BJ (cell line): ENCODE measurements at regions not wholly inside any gene's neighbourhood (a gene's known extent, or its start where the extent isn't known, plus 50 kb on each side); places are given as distances from the start of the nearest gene placed in this dataset.

Experiments used
- CTCF ChIA-PET: fragments of 350-600 bp; formaldehyde crosslinking; extraction: SDS; loops from one replicate; lab custom pipeline; 2021; ENCODE audit warnings: antibody characterized with exemption, inconsistent platforms; lab: Yijun Ruan, JAX
- POLR2A ChIA-PET: fragments of 300-600 bp; sonication (Branson Sonifier 250); formaldehyde crosslinking; extraction: SDS; loops from one replicate; lab custom pipeline; 2021; ENCODE audit warnings: antibody characterized with exemption; lab: Charles Lee
- DNase-seq: peaks from one replicate; pipeline ENCODE4 v3.0.0-alpha.2; 2011; ENCODE audit warnings: low read depth
- H3K27me3 ChIP-seq: 2 replicates; pipeline ENCODE4 v1.6.0; 2011; ENCODE audit warnings: low read length; ENCODE audit not compliant: control insufficient read depth, insufficient read depth
- H3K36me3 ChIP-seq: 2 replicates; pipeline ENCODE4 v1.5.1; 2011; ENCODE audit warnings: low read length; ENCODE audit not compliant: control insufficient read depth, insufficient read depth
- H3K4me3 ChIP-seq: 2 replicates; pipeline ENCODE4 v1.5.1; 2011; ENCODE audit warnings: low read depth, mild to moderate bottlenecking, control low read depth, low read length
- CTCF ChIP-seq: IDR thresholded peaks from 2 replicates; pipeline ENCODE4 v1.5.1; 2011; ENCODE audit warnings: low read depth, mild to moderate bottlenecking, control low read depth, inconsistent platforms, low read length, moderate library complexity; ENCODE audit not compliant: insufficient read depth

GRCh38 chr4:62232814-62233213 is 1032.7 kb downstream of the ADGRL3 start:
- no peak for DNase-seq
- Histone ChIP-seq H3K4me3 (no peak overlapping the region), H3K36me3 (no peaks in the 10 kb centered on the region), H3K27me3 (no peaks in the 10 kb centered on the region)
- ChIA-PET CTCF (no interaction called here), POLR2A (no interaction called here)
- TF ChIP-seq CTCF, result no peak

- POLR2A ChIA-PET, result no interaction called here
- no peaks in the 10 kb centered on the region for H3K27me3 ChIP-seq
- DNase-seq, result no peak
- no peak overlapping the region for H3K4me3 ChIP-seq
- CTCF ChIA-PET, result no interaction called here
- no peak for TF ChIP-seq CTCF
- H3K36me3 ChIP-seq, result no peaks in the 10 kb centered on the region
Measured at GRCh38 chr4:62231994-62232393, 1031.9 kb downstream of the ADGRL3 start.

GRCh38 chr4:62226082-62226481 is 1026.0 kb downstream of the ADGRL3 start:
- DNase-seq, result no peak
- TF ChIP-seq CTCF, result no peak

GRCh38 chr4:62222121-62222520 is 1022.0 kb downstream of the ADGRL3 start:
- CTCF ChIA-PET, result no interaction called here
- TF ChIP-seq CTCF, result no peak

More at GRCh38 chr4:62226082-62226481, 1026.0 kb downstream of the ADGRL3 start:
- ChIA-PET POLR2A (no interaction called here), CTCF (no interaction called here)
- no peaks in the 10 kb centered on the region for H3K27me3 ChIP-seq
- no peaks in the 10 kb centered on the region for H3K36me3 ChIP-seq
- H3K4me3 ChIP-seq, result no peak overlapping the region

GRCh38 chr4:62210486-62210885 is 1010.4 kb downstream of the ADGRL3 start:
- CTCF ChIA-PET, result no interaction called here
- no peaks in the 10 kb centered on the region for H3K36me3 ChIP-seq

More at GRCh38 chr4:62222121-62222520, 1022.0 kb downstream of the ADGRL3 start:
- no peak for DNase-seq
- POLR2A ChIA-PET, result no interaction called here
- Histone ChIP-seq H3K36me3 (no peaks in the 10 kb centered on the region), H3K4me3 (no peak overlapping the region), H3K27me3 (no peaks in the 10 kb centered on the region)

More at GRCh38 chr4:62210486-62210885, 1010.4 kb downstream of the ADGRL3 start:
- Histone ChIP-seq H3K27me3 (no peaks in the 10 kb centered on the region), H3K4me3 (no peak overlapping the region)
- TF ChIP-seq CTCF, result no peak
- DNase-seq, result no peak
- POLR2A ChIA-PET, result no interaction called here
